HL-60 (cell line): ENCODE measurements at regions not wholly inside any gene's neighbourhood (a gene's known extent, or its start where the extent isn't known, plus 50 kb on each side); places are given as distances from the start of the nearest gene placed in this dataset.

Experiments
- DNase-seq, 2 experiments: peaks; one replicate each; pipeline ENCODE4 v3.0.0-alpha.2; 2010 to 2020; ENCODE audit warnings: low read depth in 1 of 2, low spot score in 1 of 2
- H3K27ac ChIP-seq: fragments of 250-450 bp; sonication (Bioruptor Pico); replicated peaks from 2 replicates; pipeline ENCODE4 v1.5.1; 2020; ENCODE audit warnings: mild to moderate bottlenecking, moderate library complexity
- H3K27me3 ChIP-seq: fragments of 250-450 bp; sonication (Bioruptor Pico); 2 replicates; pipeline ENCODE4 v1.5.1; 2021; ENCODE audit warnings: mild to moderate bottlenecking, moderate library complexity; ENCODE audit not compliant: insufficient read depth, poor library complexity, severe bottlenecking
- H3K4me3 ChIP-seq: replicated peaks from 2 replicates; pipeline ENCODE4 v1.5.1; 2011; ENCODE audit warnings: mild to moderate bottlenecking, control low read depth, low read length; ENCODE audit not compliant: insufficient read depth
- CTCF ChIP-seq: IDR thresholded peaks from one replicate; pipeline ENCODE4 v1.5.1; 2011; ENCODE audit warnings: low read length, control low read depth, inconsistent platforms; ENCODE audit not compliant: insufficient read depth
- GABPA ChIP-seq: IDR thresholded peaks from 2 replicates; pipeline ENCODE4 v1.6.1; 2012; ENCODE audit warnings: low read depth
- POLR2AphosphoS5 ChIP-seq: IDR thresholded peaks from 2 replicates; pipeline ENCODE4 v1.6.1; 2012; ENCODE audit warnings: low read depth
- REST ChIP-seq: IDR thresholded peaks from 2 replicates; pipeline ENCODE4 v1.6.1; 2012; ENCODE audit warnings: low read depth; ENCODE audit not compliant: insufficient replicate concordance
- SPI1 ChIP-seq: IDR thresholded peaks from 2 replicates; pipeline ENCODE4 v1.6.1; 2012; ENCODE audit warnings: low read depth, mild to moderate bottlenecking, borderline replicate concordance

DNA sequence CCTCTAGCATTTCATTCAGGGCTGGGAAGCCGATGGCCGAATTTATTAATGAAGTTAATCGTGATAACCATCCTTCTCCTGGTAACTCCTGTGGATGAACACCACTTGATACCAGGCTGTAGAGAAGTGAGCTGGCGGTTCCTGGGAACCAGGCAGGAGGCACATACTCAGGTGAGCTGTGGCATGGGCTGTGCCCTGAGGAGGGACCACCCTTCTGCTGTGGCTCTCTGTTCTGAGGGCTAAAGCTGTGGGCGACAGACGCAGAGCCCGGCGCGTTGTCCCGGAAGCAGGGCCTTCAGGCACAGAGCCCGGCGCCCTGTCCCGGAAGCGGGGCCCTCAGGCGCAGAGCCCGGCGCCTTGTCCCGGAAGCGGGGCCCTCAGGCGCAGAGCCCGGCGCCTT is 462.3 kb upstream of the SALL3 start:
- no peak for DNase-seq
- Histone ChIP-seq H3K27ac (no peak overlapping the region), H3K27me3 (no peaks in the 10 kb centered on the region), H3K4me3 (no peak overlapping the region)
- TF ChIP-seq CTCF (no peak), REST (no peak), SPI1 (no peak), POLR2AphosphoS5 (no peak), GABPA (no peak)

GRCh38 chr18:78517973-78518372 is 461.6 kb upstream of the SALL3 start:
- no peak overlapping the region for H3K27ac ChIP-seq
- H3K27me3 ChIP-seq, result no peaks in the 10 kb centered on the region
- H3K4me3 ChIP-seq, result no peak overlapping the region
- TF ChIP-seq REST, result no peak
- no peak for TF ChIP-seq POLR2AphosphoS5
- TF ChIP-seq SPI1, result no peak
- no peak for TF ChIP-seq CTCF
- no peak for TF ChIP-seq GABPA
- DNase-seq, result no peak

DNA sequence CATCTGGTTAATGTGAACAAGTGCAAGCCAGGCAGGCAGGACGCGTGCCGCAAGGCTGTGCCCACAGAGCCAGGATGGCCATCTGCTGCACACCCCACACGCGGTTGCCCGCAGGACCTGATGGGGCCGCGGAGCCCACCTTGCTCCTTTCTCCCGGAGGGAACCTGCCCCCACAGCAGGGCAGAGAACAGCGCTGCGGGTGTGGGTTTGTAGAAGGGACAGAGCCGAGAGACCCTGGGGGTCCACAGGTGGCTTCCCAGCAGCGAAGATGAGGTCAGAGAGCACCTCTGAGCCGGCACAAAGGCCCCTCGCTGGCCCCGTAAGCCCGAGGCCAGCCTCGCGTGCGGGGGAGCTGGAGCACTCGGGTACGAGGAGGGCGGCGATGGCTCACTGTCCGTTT is 460.8 kb upstream of the SALL3 start:
- no peak for DNase-seq
- no peaks in the 10 kb centered on the region for H3K27me3 ChIP-seq
- H3K4me3 ChIP-seq, result no peak overlapping the region
- no peak overlapping the region for H3K27ac ChIP-seq
- TF ChIP-seq REST, result no peak
- no peak for TF ChIP-seq POLR2AphosphoS5
- TF ChIP-seq SPI1, result no peak
- no peak for TF ChIP-seq GABPA
- TF ChIP-seq CTCF, result no peak
